WTC11 (cell line): ENCODE measurements at regions not wholly inside any gene's neighbourhood (a gene's known extent, or its start where the extent isn't known, plus 50 kb on each side); places are given as distances from the start of the nearest gene placed in this dataset.
A peak's percentile ranks its signal among the peaks of the same experiment; 100 is the strongest.

Source experiments
- ATAC-seq: fragments of 200-7000 bp; cut with Tn5 transposase; 2 replicates; pipeline ENCODE4 v1.10.0; 2021; ENCODE audit warnings: mild to moderate bottlenecking, moderate library complexity
- CTCF ChIA-PET: fragments of 300-600 bp; sonication (Branson Sonifier 250); formaldehyde crosslinking; loops from one replicate; lab custom pipeline; 2021; ENCODE audit warnings: antibody characterized with exemption; lab: Charles Lee
- POLR2A ChIA-PET: fragments of 350-600 bp; sonication (Branson Sonifier 250); formaldehyde crosslinking; loops from one replicate; lab custom pipeline; 2021; ENCODE audit warnings: antibody characterized with exemption; lab: Charles Lee
- DNase-seq: peaks from one replicate; pipeline ENCODE4 v3.0.0; 2021; ENCODE audit warnings: low spot score
- H3K27ac Mint-ChIP-seq: 2 replicates; pipeline ENCODE4 v1.8.0; 2021; ENCODE audit warnings: mixed read lengths
- H3K27me3 Mint-ChIP-seq: 2 replicates; pipeline ENCODE4 v1.8.0; 2021; ENCODE audit warnings: low read depth, mild to moderate bottlenecking, moderate library complexity, mixed read lengths
- H3K36me3 Mint-ChIP-seq: 2 replicates; pipeline ENCODE4 v1.8.0; 2021; ENCODE audit warnings: mixed read lengths
- H3K4me1 Mint-ChIP-seq: 2 replicates; pipeline ENCODE4 v1.8.0; 2022; ENCODE audit warnings: mixed read lengths
- H3K4me3 Mint-ChIP-seq: 2 replicates; pipeline ENCODE4 v1.8.0; 2021; ENCODE audit warnings: mild to moderate bottlenecking, moderate library complexity, mixed read lengths
- H3K9me3 Mint-ChIP-seq: 2 replicates; pipeline ENCODE4 v1.8.0; 2021; ENCODE audit warnings: mixed read lengths
- CBFB ChIP-seq: sonication (generic); formaldehyde crosslinking; IDR thresholded peaks from 2 replicates; pipeline ENCODE4 v1.8.1; 2022; ENCODE audit warnings: mild to moderate bottlenecking, low read depth, missing genetic modification reagents
- CDX4 ChIP-seq: fragments of 250-450 bp; sonication (Bioruptor Pico); IDR thresholded peaks from 2 replicates; pipeline ENCODE4 v1.9.0; 2021; ENCODE audit warnings: moderate library complexity, mild to moderate bottlenecking, inconsistent platforms, borderline replicate concordance
- E2F5 ChIP-seq: sonication (generic); formaldehyde crosslinking; IDR thresholded peaks from 2 replicates; pipeline ENCODE4 v1.8.1; 2022; ENCODE audit warnings: mild to moderate bottlenecking, moderate library complexity, missing genetic modification reagents
- EMX1 ChIP-seq: fragments of 250-450 bp; sonication (Bioruptor Pico); IDR thresholded peaks from 2 replicates; pipeline ENCODE4 v1.8.0; 2021; ENCODE audit warnings: mild to moderate bottlenecking
- MAX ChIP-seq: sonication (generic); formaldehyde crosslinking; IDR thresholded peaks from 2 replicates; pipeline ENCODE4 v1.8.0; 2022; ENCODE audit warnings: mild to moderate bottlenecking, missing genetic modification reagents
- MLX ChIP-seq: sonication (generic); formaldehyde crosslinking; IDR thresholded peaks from 2 replicates; pipeline ENCODE4 v1.8.1; 2023; ENCODE audit warnings: mild to moderate bottlenecking, missing genetic modification reagents, moderate library complexity
- NR1H2 ChIP-seq: sonication (generic); formaldehyde crosslinking; IDR thresholded peaks from 2 replicates; pipeline ENCODE4 v1.9.0; 2021; ENCODE audit warnings: mild to moderate bottlenecking, moderate library complexity, missing genetic modification reagents
- NR2C2 ChIP-seq: sonication (generic); formaldehyde crosslinking; IDR thresholded peaks from 2 replicates; pipeline ENCODE4 v1.8.0; 2022; ENCODE audit warnings: mild to moderate bottlenecking, missing genetic modification reagents
- PRDM15 ChIP-seq: sonication (generic); formaldehyde crosslinking; IDR thresholded peaks from 2 replicates; pipeline ENCODE4 v1.8.0; 2022; ENCODE audit warnings: missing genetic modification reagents
- SOX15 ChIP-seq: fragments of 250-450 bp; sonication (Bioruptor Pico); IDR thresholded peaks from 2 replicates; pipeline ENCODE4 v1.9.0; 2021; ENCODE audit warnings: mild to moderate bottlenecking
- SP1 ChIP-seq: sonication (generic); formaldehyde crosslinking; conservative IDR thresholded peaks from 2 replicates; pipeline ENCODE4 v1.8.1; 2022; ENCODE audit warnings: missing genetic modification reagents
- TEAD1 ChIP-seq: sonication (generic); formaldehyde crosslinking; IDR thresholded peaks from 2 replicates; pipeline ENCODE4 v1.8.0; 2022; ENCODE audit warnings: mild to moderate bottlenecking, missing genetic modification reagents
- USF2 ChIP-seq: sonication (generic); formaldehyde crosslinking; IDR thresholded peaks from 2 replicates; pipeline ENCODE4 v1.8.1; 2023; ENCODE audit warnings: mild to moderate bottlenecking, missing genetic modification reagents, moderate library complexity
- ZNF138 ChIP-seq: sonication (generic); formaldehyde crosslinking; conservative IDR thresholded peaks from 2 replicates; pipeline ENCODE4 v1.8.1; 2022; ENCODE audit warnings: mild to moderate bottlenecking, moderate library complexity, missing genetic modification reagents
- ZNF281 ChIP-seq: sonication (generic); formaldehyde crosslinking; IDR thresholded peaks from 2 replicates; pipeline ENCODE4 v1.8.0; 2023; ENCODE audit warnings: mild to moderate bottlenecking, missing genetic modification reagents
- ZNF416 ChIP-seq: fragments of 250-450 bp; sonication (Bioruptor Pico); IDR thresholded peaks from 2 replicates; pipeline ENCODE4 v1.9.0; 2021; ENCODE audit warnings: mild to moderate bottlenecking, inconsistent platforms
- ZNF671 ChIP-seq: fragments of 250-450 bp; sonication (Bioruptor Pico); IDR thresholded peaks from 2 replicates; pipeline ENCODE4 v1.8.0; 2021; ENCODE audit warnings: mild to moderate bottlenecking
- ZSCAN18 ChIP-seq: fragments of 250-450 bp; sonication (Bioruptor Pico); IDR thresholded peaks from 2 replicates; pipeline ENCODE4 v2.1.2; 2022; ENCODE audit warnings: mild to moderate bottlenecking, moderate library complexity

GRCh38 chr1:29602203-29602602, 365.9 kb downstream of the PTPRU start:
- Mint-ChIP-seq H3K27ac (no peak overlapping the region), H3K4me3 (no peak overlapping the region), H3K4me1 (no peaks in the 10 kb centered on the region), H3K27me3 (peaks cover 11% of the 10 kb centered on the region), H3K9me3 (peaks cover 64% of the 10 kb centered on the region), H3K36me3 (peaks cover 21% of the 10 kb centered on the region)
- no peak for ATAC-seq
- POLR2A ChIA-PET = no interaction called here
- CTCF ChIA-PET = no interaction called here
- peak; percentile 31; the same call in 1 of the 2 replicates for TF ChIP-seq USF2
- TF ChIP-seq E2F5 (CRISPR knock-in tag) = no peak
- no peak for DNase-seq

- CTCF ChIA-PET = no interaction called here
- Mint-ChIP-seq H3K27me3 (peaks cover 11% of the 10 kb centered on the region), H3K4me1 (no peaks in the 10 kb centered on the region), H3K36me3 (peaks cover 17% of the 10 kb centered on the region), H3K4me3 (no peak overlapping the region), H3K27ac (no peak overlapping the region), H3K9me3 (peaks cover 60% of the 10 kb centered on the region)
- DNase-seq = no peak
- POLR2A ChIA-PET = no interaction called here
- TF ChIP-seq MLX (CRISPR knock-in tag) (no peak), PRDM15 (CRISPR knock-in tag) (no peak), ZSCAN18 (CRISPR knock-in tag) (no peak), NR1H2 (CRISPR knock-in tag) (no peak), CBFB (CRISPR knock-in tag) (no peak), NR2C2 (CRISPR knock-in tag) (no peak), ZNF671 (no peak), ZNF138 (CRISPR knock-in tag) (no peak)
- ATAC-seq = no peak
Observed at GRCh38 chr1:29601021-29601420, 364.7 kb downstream of the PTPRU start.

GRCh38 chr1:29599826-29600225, 363.5 kb downstream of the PTPRU start:
- DNase-seq (no peak), ATAC-seq (no peak)
- peaks cover 7% of the 10 kb centered on the region for H3K36me3 Mint-ChIP-seq
- no peak for TF ChIP-seq SOX15 (CRISPR knock-in tag)
- TF ChIP-seq TEAD1 (CRISPR knock-in tag) = no peak
- no peak for TF ChIP-seq EMX1 (CRISPR knock-in tag)
- peaks cover 9% of the 10 kb centered on the region for H3K27me3 Mint-ChIP-seq
- CTCF ChIA-PET = no interaction called here
- POLR2A ChIA-PET = no interaction called here
- peaks cover 50% of the 10 kb centered on the region for H3K9me3 Mint-ChIP-seq
- no peaks in the 10 kb centered on the region for H3K4me1 Mint-ChIP-seq
- H3K4me3 Mint-ChIP-seq = no peak overlapping the region
- H3K27ac Mint-ChIP-seq = no peak overlapping the region

GRCh38 chr1:29599071-29599470, 362.7 kb downstream of the PTPRU start:
- ATAC-seq (no peak), DNase-seq (no peak)
- H3K9me3 Mint-ChIP-seq = peaks cover 43% of the 10 kb centered on the region
- no peak overlapping the region for H3K4me3 Mint-ChIP-seq
- POLR2A ChIA-PET = no interaction called here
- CTCF ChIA-PET = no interaction called here
- peaks cover 5% of the 10 kb centered on the region for H3K36me3 Mint-ChIP-seq
- H3K27ac Mint-ChIP-seq = no peak overlapping the region
- H3K27me3 Mint-ChIP-seq = peaks cover 7% of the 10 kb centered on the region
- no peaks in the 10 kb centered on the region for H3K4me1 Mint-ChIP-seq
- TF ChIP-seq ZNF281 (CRISPR knock-in tag) = no peak
- no peak for TF ChIP-seq SP1 (CRISPR knock-in tag)
- TF ChIP-seq CDX4 (CRISPR knock-in tag) = no peak
- no peak for TF ChIP-seq ZNF416 (CRISPR knock-in tag)
- no peak for TF ChIP-seq MAX (CRISPR knock-in tag)
